ENCODE measurements at regions not wholly inside any gene's neighbourhood (a gene's known extent, or its start where the extent isn't known, plus 50 kb on each side); places are given as distances from the start of the nearest gene placed in this dataset.
A peak's percentile ranks its signal among the peaks of the same experiment; 100 is the strongest.

DNA sequence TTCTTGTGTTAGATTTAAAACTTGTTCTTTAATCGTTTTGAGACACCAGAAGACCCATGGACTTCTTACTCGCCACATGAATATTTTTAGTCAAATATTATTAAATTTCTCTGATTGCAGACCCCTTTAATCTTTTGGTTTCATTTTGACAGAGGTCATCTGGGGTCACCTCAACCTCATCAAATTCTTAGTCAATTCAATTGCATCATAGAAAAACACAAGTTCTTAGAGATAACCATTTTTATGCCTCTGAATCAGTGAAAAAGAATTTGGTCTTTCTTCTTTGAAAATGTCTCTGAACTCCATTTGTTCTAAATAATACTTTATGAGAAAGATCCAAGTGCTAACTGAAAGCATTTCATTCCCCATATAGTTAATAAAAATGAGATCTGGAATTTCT is 55.2 kb upstream of the CBLN4 start:
- no peak for DNase-seq

DNA sequence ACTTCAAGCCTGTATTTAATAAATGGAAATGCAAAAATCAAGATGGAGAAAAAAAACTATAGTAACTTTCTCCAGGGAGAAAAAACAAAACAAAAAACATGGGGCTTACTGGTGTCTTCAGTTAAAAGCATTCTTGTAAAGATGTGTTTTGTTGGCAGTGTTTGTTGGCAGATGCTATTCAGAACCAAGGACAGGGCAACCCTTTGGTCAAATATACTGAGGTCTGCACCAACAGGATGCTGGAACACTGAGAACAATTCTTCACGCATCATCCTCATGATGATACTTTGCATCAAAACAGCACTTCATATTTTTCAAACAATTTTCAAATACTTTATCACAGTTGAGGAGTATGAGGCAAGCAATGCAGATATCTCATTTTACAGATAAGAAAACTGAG is 63.7 kb upstream of the CBLN4 start:
- DNase-seq = no peak

DNA sequence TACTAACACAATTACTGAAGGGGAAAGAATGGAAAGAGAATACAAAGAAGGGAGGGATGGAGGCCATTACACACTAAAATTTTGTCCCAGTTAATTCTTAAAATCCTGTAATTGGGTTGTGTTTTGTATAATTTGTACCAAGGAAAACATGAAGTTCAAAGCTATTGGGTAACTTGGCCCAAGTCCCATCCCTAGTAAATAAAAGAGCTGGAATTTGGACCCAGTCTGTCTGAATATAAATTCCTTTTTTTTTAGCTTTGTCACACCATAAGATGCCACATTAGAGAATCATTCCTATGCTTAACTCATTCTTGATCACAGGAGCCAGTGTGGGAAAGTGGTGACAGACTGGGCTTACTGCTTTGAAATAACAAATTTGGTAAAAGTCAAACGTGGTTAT is 66.8 kb upstream of the CBLN4 start:
- DNase-seq = no peak

DNA sequence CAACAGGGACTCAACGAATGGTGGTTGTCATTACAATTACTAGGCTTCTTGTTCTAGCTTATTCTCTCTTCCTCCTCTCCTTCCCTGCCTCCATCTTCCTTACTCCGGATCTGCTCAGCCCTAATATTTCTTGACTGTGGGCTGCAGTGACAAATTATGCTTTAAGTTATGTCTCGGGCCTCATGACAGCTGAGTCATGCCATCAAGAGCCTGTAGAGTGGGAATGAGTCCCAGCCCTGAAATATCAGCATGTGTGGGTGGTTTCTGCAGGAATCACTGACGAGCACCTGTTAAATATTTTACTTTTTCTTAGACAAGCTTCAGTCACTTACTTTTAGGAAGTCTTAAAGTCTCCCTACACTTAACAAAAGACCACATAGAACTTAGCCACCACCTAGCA is 83.1 kb upstream of the CBLN4 start:
- no peak for DNase-seq

DNA sequence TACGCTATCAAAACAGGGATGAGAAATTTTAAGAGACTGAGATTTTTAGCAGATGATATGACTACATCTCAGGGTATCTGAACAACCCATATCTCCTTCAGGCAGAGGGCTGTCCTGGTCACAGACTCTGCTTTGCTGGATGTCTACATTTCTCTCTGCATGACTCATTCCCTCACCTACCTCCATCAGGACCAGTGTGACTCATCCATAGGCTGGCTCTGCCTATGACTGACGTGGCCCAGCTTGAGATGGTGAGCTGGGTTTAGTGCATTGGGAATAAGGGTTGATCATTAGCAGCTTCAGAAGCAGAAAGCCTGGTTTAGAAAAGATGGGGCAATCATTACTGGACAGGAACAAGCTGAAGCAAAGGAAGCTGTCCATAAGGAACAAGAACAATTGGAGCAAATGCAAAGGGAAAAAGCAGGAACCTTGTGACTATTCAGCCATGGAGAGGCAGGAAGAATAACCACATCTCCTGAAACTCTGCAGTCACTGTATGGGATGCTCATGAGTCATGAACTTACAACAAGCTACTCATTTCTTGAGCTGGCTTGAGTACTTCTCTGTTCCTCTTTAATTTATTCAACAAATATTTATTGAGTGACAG is 86.4 kb upstream of the CBLN4 start:
- DNase-seq = peak; percentile 24

DNA sequence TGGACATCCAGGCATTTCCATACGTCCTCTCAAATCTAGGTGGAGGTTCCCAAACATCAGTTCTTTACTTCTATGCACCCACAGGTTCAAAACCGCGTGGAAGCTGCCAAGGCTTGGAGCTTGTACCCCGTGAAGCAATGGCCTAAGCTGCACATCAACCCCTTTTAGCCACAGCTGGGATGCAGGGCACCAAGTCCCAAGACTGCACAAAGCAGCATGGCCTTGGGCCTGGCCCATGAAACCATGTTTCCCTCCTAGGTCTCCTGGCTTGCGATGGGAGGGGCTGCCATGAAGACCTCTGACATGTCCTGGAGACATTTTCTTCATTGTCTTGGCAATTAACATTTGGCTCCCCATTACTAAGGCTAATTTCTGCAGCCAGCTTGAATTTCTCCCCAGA is 88.9 kb upstream of the CBLN4 start:
- DNase-seq = no peak

DNA sequence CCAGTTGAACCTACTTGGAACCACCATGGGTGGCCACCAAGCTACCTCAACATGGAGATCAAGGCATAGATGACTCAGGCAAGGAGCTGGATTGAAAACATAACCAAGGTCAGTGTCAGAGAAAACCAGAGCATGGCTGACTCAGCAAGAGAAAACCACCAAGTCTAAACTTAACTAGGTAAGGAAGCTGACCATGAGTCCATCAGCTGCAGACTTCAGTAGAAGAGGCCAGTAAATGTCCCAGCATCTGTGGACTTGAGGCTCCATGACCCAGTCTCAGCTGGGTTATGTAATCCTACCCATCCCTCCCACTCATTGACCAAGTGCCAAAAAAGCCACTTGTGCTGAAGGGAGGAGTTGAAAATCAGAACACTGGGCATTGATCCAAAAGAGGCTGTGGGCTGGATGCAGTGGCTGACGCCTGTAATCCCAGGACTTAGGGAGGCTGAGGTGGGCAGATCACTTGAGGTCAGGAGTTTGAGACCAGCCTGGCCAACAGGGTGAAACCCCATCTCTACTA is 93.7 kb upstream of the CBLN4 start:
- DNase-seq = no peak

DNA sequence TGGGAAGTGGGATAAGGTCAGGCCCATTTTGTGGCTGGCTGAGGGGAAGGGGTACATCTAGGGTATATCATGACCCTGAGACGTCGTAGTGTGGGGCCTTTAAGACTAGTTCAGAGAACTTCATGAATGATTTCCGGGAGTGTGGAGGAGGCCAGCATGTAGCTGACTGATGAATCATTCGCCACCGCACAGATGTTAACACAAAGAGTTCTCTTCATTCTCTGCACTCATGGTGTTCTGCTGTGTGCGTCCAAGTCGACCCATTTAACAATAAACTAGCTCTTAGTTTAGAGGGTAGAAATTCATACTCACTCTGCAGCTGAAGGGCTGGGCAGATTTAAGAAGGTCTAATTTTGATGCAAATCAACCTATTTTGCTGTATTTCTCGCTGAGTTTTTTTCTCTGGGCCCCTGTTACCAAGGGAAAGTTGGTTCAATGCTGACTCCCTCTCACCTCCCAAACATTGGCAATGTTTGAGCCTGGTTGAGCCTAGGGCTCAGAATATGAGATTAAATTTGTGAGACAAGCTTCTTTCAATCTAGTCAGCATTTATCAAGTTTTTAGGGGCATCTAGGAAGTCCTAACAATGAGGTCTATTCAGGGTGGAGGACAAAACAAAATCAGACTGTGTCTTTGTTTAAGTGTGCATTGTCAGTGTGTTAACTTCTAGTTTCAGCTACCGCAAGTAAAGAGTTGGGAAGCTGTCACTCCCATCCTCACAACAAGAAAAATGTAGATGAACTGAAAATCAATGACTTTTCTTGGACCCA is 106.8 kb upstream of the CBLN4 start:
- DNase-seq = no peak

DNA sequence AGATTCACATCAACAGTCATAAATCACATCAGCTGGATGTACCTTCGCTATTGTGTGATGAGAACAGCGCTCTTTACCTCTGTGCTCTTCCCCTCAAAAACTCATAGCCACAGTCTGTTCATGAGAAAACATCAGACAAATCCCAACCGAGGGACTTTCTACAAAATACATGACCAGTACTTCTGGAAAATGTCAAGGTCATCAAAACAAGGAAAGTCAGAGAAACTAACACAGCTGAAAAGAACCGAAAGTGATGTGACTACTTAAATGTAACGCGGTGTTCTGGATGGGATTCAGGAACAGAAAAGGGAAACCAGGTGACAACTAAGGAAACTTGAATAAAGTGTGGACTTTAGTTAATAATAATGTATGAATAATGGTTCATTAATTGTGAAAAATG is 112.0 kb upstream of the CBLN4 start:
- no peak for DNase-seq

DNA sequence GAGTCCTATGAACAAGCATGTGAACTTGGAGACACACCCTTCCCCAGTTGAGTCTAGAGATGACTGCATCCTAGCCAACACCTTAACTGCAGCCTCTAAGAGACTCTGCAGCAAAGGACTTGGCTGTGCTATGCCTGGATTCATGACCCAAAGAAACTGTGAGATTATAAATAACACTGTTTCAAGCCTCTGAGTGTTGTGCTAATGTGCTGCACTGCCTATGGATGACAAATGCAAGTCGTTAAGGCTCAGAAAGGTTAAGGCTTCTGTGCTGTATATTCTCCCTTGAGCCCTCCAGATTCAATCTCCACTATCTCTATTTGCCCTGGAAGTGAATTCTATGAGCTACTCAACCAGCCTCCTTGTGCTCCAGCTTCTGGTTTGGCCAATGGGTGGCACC is 116.5 kb upstream of the CBLN4 start:
- no peak for DNase-seq

DNA sequence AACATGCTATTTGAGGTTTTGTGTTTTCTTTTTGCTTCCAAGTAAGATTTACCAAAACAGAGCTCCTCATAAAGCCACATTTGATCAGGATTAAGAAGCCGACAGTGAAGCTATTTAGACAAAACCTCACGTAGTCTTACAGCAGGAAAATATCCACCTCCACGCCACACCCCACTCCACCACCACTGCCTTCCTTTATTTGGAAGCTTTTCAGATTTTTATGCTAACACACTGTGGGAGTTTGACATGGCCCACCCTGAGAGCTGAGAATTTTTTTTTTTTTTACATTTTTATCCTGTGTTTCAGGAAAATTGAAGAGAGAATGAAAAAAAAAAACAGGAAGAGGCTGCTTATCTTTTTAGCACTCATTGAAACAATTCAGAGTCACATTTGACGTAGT is 104.8 kb upstream of the MC3R start:
- DNase-seq = no peak

DNA sequence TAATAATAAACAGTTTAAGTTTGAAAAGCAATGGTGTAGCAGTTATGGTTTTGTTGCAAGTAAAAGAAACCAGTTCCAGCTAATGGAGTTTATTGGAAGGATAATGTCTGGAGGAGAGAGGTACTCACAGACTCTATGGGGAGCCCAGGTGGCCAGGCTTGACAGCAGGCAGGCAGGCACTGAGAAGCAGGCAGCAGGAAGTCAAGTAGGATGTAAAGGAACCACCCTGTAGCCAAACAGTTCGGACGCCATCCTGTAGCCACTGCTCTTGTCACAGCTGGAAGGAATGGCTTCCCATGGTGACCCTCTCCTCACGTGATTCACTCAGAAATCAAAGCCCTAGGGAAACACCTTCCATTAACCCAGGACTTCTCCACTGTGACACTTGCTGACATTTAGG is 96.7 kb upstream of the MC3R start:
- DNase-seq = no peak

DNA sequence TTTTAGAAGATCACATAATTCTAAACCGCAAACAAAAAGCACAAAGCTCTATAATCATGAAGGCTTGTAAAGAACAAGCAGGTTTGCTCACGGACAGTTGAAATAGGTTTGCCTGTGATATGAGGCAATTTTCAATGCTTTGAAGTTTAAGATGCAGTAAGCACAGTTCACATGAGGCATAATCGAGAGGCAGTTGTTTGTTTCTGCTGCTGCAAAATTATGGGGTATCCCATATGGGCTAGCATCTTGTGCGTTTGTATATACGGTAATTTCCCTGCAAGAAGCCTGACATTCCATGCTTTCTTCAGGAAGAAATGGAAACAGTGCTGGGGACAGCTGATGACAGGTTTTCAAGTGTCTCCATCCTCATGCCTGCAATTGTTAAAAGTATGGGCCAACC is 94.6 kb upstream of the MC3R start:
- no peak for DNase-seq

DNA sequence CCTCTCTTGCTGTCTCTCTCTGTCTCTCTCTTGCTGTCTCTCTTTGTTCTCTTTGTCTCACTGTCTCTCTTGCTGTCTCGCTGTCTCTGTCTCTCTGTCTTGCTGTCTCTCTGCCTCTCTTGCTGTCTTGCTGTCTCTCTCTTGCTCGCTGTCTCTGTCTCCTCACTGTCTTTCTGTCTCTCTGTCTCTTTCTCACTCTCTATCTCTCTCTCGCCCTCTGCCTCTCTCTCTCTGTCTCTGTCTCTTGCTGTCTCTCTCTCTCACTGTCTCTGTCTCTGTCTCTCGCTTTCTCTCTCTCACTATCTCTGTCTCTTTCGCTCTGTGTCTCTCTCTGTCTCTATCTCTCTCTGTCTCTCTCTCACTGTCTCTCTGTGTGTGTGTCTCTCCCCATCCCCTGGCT is 92.9 kb upstream of the MC3R start:
- DNase-seq = no peak

DNA sequence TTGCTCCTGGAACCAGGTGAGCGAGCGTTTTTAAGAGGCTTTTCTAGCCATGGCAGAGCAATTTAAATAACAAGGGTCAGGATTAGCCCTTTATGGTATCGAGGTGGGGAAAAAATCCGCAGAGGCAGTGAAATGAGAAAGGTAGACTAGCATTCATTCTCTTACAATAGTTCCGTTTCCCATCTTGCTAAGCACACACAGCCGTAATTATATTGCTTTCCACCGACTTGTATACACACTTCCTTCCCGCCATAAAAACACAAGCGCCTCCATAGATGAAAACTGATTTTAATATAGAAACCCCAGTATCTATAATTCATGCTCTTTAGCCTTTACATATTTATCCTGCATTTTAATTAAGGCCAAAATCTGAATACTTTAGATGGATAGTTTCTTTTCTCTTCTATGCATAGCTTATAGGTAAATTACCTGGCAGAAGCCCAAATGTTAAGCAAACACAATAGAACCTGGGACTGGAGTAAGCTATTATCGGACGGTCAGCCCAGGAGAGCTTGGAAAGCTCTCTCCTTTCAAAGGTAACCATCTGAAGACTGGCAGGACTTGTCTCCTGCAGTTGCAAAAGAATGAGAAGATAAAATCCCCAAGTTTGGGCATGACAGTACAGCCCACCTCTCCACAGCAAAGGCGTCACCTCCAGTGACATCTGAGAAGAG is 90.9 kb upstream of the MC3R start:
- DNase-seq = no peak

DNA sequence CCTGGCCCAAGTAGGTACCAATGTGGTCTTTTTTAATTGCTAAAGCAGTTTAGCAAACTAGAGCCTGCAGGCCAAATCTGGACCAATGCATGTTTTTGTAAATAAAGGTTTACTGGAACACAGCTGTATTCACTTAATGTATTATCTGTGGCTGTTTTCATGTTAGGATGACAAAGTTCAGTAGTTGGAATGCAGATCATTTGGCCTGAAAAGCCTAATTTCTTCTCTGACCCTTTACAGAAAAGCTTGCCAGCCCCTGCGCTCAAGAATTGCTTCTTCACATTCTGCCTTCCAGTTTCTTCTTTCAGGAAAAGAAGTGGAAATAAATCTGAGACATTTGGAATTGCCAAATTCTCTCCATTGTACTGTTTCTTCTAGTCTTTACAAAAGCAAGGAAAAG is 90.0 kb upstream of the MC3R start:
- no peak for DNase-seq

DNA sequence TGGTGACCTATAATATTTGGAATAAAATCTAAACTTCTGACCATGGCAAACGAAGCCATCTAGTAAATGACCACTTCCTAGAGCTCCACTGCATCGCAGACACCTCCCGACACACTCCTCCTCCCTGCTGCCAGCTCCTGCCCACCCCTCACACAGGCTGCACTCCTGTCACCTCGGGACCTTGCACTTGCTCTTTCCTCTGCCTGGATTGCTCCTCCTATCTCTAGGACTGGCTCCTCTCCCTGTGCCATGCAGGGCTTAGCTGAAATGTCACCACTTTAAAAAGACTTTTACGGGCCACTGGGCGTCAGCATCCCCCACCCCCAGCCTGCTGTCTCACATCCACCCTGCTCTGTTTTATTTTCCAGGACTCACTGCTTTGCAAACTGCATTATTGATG is 87.6 kb upstream of the MC3R start:
- DNase-seq = no peak

DNA sequence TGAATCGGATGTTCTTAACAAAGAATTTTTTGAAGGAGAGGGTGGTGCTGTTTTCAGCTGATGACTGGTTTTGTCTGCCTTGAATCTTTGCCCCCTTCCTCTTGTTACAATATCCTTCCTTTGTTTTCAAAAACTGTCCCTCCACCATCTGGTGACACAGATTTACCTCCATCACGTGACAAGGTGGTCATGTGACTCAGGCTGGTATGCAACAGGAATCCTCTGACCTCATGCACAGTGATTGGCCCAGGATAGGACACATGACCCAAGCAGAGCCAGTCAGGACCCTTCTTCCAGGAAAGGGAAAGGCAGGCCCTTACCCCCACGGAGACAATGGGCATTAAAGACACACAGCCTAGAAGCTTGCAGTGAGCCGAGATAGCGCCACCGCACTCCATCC is 84.7 kb upstream of the MC3R start:
- no peak for DNase-seq

DNA sequence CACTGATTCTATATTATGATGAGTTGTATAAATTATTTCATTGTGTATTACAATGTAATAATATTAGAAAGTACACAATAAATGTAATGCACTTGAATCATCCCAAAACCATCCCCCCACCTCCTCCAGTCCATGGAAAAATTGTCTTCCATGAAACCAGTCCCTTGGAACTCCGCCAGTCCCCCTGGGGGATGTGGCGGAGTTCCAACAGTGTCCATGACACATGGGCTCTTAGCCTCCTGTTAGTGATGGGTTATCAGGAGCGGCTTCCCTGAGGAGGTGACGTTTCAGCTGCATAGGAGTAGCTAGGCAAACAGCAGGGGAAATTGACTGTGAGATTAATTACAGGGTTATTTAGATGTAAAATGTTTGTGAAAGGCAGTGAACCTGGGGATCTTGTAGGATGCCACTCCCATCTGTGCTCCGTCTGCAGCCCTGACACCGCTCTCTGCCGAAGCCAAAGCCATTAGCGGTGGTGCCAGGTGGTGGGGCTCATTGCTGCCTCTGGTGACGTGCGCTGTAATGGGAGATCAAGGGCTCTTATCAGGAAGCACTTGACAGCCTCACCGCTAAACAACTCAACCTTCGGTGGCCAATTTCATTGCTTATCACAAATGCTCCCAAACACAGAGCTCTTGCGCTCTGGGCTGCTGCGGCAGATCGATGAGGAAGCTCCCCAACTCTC is 81.6 kb upstream of the MC3R start:
- no peak for DNase-seq

DNA sequence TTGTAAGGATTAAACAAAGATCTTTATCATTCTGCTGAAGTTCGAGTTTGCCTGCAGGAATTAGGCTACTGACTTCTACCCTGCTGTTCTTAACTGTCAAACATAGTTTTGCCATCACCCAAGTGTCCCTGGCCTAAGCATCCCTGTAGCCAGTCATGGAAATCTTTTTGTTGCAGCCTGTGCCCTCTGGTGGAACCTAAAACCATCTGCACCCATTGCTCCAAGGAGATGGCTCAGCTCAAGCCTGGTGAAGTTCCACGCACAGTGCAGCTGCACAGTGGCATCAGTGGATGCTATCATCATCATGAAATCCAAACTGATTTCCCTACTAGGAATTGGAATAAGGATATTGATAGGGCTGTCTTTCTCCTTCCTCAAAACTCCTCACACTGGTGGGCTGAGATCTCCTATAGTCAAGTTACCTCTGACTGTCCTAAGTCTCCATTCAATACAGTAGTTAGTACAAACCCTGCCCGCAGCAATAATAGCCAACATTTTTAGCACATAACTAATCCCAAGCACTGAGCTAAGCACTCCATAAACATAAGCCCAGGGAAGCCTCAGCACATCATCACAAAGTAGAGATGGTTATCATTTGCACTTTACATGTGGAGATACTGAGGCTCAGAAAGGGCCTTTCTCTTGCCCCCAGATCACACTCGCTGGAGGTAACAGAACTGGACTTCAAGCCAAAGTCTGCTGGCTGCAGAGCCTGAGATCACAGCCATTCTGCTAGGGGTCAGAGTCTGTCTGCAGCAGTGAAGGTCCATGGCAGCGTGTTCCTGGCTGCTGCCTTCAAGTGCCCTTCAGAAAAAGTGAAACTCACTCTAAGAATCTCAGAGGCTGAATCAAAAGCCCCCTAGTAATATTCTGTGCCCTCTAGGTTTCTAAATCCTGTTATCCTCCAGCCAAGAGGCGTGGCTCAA is 77.2 kb upstream of the MC3R start:
- DNase-seq = no peak

DNA sequence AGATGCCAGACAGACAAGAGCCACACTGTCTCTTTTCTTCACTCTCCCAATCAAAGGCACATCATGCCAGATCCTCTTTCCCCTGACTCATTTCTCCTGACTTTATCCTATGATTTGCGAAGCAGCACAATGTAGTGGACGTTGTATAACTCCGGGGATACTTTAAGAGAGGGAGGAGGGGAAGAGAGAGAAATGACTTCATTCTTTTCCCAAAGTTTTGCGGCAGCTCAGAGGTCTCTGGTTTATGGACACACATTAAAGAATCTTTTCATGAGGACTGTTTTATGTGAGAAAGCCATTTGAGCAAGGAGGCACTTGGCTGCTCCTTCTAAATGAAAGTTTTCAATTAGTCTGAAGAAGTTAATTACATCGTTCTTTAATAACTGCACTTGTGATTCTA is 75.1 kb upstream of the MC3R start:
- no peak for DNase-seq

DNA sequence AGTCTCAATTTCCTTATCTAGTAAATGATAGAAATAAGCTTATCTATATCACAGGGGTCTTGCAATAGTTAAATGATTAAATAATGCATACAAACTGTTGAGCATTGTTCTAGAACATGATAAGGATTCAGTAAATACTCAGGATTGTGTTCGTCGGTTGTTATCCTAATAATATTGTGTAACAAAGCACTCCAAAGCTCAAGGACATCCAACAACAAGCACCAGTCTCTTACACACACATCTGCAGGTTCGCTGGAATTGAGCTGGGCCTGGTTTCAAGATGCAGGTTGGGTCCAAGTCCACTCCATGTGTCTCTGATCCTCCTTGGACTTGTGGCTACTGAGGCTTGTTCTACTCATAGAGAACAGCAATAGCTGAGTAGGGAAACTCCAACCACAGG is 74.1 kb upstream of the MC3R start:
- no peak for DNase-seq

DNA sequence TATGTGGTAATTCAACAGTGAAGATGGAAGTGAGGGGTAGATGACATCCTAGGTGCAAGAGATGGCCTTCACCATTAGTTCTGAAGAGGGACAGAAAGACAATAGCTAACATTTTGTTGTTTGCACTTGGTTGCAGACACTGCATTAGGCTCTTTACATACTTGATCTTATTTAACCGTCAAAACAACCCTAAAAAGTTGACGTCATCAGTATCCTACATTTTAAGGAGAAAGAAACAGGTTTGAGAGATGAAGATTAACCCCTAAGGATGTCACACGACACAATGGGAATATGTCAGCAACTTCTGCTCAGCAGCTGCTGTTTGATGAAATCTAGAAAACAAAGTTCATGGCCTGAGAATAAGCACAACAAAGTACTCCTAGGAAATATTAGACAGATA is 72.6 kb upstream of the MC3R start:
- no peak for DNase-seq

All from NK-92 treated with Interleukin-12 subunit alpha and Interleukin-12 subunit beta, amount 100 ng/mL, for 24 hours (cell line).